Neuron (in vitro differentiated cells): ENCODE measurements at regions not wholly inside any gene's neighbourhood (a gene's known extent, or its start where the extent isn't known, plus 50 kb on each side); places are given as distances from the start of the nearest gene placed in this dataset.

Experiments
- H2AFZ ChIP-seq: one replicate; pipeline ENCODE4 v1.6.1; 2013; ENCODE audit warnings: low read depth, mild to moderate bottlenecking, inconsistent platforms, low read length, moderate library complexity
- H3K27me3 ChIP-seq: one replicate; pipeline ENCODE4 v1.6.1; 2013; ENCODE audit warnings: low read length; ENCODE audit not compliant: insufficient read depth
- H3K36me3 ChIP-seq: one replicate; pipeline ENCODE4 v1.6.1; 2013; ENCODE audit warnings: low read length; ENCODE audit not compliant: insufficient read depth
- H3K4me1 ChIP-seq: one replicate; pipeline ENCODE4 v1.6.1; 2013; ENCODE audit warnings: low read length; ENCODE audit not compliant: insufficient read depth
- H3K4me3 ChIP-seq: 2 replicates; pipeline ENCODE4 v1.5.1; 2013; ENCODE audit warnings: mild to moderate bottlenecking, low read length, moderate library complexity
- H3K9me3 ChIP-seq: one replicate; pipeline ENCODE4 v1.6.1; 2013; ENCODE audit warnings: low read length

DNA sequence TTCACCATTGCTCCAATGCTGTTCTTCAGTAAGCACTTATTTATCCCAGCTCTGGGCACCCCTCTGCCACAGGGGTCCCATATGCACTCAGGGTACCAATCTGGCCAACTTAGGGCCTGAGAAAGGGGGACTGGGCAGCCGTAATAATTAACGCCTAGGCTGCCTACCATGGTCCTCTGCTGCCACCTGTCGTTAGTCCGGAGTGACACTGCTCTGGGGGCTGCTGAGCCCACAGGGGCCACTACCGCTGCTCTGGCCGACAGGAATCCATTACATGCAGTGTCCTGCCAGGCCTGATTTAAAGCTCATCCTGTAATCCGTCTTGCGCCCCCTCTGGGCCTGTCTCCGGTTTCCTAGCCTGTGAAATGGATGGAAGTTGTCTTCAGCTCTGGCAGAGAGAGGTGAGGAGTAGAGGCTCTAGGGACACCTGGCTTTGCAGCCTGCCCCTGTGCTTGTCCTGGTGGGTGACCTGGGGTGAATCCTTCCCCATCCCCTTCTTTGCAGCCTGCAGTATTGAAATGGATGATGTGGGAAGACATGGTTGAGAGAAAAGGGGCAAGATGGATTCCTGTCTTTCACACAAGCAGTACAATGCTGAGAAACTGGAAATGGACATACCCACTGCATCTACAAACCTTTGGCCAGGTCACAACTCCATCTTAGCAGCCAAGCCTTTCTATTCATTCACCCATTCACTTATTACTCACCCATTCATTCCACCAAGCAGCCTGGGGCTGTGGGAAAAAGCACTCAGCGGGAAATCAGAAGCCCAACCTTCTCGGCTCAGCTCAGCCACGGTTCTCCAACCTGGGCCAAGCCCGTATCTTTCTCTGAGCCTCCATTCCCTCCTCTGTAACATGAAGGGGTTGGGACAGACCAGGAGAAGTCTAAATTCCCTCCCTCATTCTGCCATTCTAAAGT is 116.3 kb upstream of the NALF2 start:
- peaks cover 5% of the 10 kb centered on the region for H3K27me3 ChIP-seq
- no peak overlapping the region for H3K4me3 ChIP-seq
- no peaks in the 10 kb centered on the region for H3K9me3 ChIP-seq
- H2AFZ ChIP-seq = no peak overlapping the region
- H3K4me1 ChIP-seq = no peaks in the 10 kb centered on the region
- no peaks in the 10 kb centered on the region for H3K36me3 ChIP-seq

DNA sequence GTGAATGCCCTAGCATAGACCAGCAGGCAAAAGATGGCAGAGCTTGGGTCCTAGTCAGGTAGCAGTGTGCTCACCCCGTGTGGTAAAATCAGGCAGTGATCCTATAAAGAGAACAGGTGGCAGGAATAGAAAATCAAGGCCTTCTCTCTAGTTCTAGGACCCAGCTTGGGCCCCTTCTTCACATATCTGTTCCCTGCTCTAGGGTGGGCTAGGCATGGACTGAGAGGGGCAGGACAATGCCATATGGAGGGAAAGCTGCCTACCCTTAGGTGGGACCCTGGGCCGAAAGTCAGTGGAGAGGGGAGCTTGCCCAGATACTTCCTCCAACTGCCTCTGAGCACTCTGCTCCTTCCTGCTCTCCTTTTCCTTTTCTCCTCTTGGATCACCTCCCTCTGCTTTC is 117.4 kb upstream of the NALF2 start:
- H3K27me3 ChIP-seq = peaks cover 5% of the 10 kb centered on the region
- no peak overlapping the region for H3K4me3 ChIP-seq
- no peak overlapping the region for H2AFZ ChIP-seq
- no peaks in the 10 kb centered on the region for H3K4me1 ChIP-seq
- H3K9me3 ChIP-seq = no peaks in the 10 kb centered on the region
- no peaks in the 10 kb centered on the region for H3K36me3 ChIP-seq

DNA sequence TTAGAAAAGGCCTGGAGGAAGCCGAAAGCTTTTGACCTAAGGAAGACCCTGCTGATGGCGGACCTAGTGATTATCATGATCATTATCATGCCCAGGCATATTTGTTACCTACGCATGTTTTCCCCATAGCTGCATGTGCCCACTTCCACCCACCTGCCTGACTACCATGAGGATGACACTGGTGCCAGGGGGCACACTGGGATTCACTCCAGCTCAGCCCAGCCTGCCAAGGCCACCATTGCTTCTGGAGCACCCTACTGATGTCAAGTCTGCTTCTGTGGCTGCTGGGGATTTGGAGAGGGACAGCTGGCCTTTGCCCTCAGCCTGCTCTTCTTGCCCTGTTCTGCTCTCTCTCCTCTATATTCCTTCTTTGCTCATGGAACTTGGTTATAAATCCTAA is 124.7 kb upstream of the NALF2 start:
- H3K4me3 ChIP-seq = no peak overlapping the region
- no peaks in the 10 kb centered on the region for H3K27me3 ChIP-seq
- H3K36me3 ChIP-seq = no peaks in the 10 kb centered on the region
- H2AFZ ChIP-seq = no peak overlapping the region
- H3K9me3 ChIP-seq = no peaks in the 10 kb centered on the region
- no peaks in the 10 kb centered on the region for H3K4me1 ChIP-seq

DNA sequence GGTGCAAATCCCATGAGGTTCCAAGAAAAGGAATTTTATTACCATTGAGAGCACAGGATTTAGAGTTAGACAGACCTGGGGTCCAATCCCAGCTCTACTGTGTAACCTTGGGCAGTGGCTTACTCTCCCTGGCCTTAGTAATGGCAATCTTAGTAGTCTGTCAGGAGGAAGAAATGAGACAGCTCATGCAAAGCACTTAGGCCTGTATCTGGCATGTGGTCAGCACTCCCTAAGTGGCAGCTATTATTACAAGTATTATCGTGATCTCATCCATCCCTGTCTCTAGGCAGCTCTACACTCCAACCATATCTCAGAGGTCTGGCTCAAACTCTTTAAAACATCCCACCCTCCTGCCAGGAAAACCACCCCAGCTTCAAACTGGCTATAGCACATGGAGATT is 129.6 kb upstream of the NALF2 start:
- H3K36me3 ChIP-seq = no peaks in the 10 kb centered on the region
- no peak overlapping the region for H2AFZ ChIP-seq
- H3K27me3 ChIP-seq = no peaks in the 10 kb centered on the region
- H3K4me3 ChIP-seq = no peak overlapping the region
- no peaks in the 10 kb centered on the region for H3K9me3 ChIP-seq
- H3K4me1 ChIP-seq = no peaks in the 10 kb centered on the region

DNA sequence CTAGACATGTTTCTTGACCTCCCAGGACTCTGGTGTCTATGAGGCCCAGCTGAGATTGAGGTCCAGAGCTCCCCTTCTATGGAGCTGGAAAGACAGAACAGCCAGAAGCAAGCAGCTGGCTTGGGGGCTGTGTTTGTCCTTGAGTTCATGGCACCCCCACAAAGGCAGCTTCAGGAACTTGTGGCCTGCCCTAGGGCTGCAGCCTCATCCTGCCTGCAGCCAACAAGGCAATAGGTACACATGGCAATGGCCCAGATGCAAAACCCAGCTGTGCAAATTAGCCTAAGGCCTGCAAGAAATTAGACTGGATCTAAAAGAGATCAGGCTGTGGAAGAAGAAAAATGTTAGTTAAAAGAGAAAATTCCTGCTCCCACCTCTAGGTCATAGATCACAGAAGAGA is 131.7 kb upstream of the NALF2 start:
- H3K4me3 ChIP-seq = no peak overlapping the region
- H3K36me3 ChIP-seq = no peaks in the 10 kb centered on the region
- H3K9me3 ChIP-seq = no peaks in the 10 kb centered on the region
- H3K4me1 ChIP-seq = no peaks in the 10 kb centered on the region
- no peaks in the 10 kb centered on the region for H3K27me3 ChIP-seq
- H2AFZ ChIP-seq = no peak overlapping the region

DNA sequence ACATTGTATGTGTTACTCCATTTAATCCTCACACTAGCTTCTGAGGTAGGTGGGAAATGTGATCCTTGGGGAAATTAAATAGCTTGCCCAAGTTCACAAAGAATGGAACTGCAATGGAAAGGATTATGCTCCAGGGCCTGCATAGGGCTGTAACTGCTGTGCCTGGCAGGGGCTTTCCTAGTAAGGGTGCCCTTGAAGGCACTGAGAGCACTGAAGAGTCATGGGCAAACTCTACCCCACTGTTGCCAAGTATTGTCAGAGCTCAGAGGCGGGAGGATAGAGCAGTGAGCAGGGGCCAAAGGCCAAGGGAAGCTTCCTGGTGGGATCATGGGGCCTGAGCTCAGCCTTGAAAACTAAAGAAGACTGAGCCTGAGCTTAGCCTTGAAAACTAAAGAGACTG is 133.0 kb upstream of the NALF2 start:
- Histone ChIP-seq H3K36me3 (no peaks in the 10 kb centered on the region), H2AFZ (no peak overlapping the region), H3K9me3 (no peaks in the 10 kb centered on the region), H3K4me1 (no peaks in the 10 kb centered on the region), H3K27me3 (no peaks in the 10 kb centered on the region), H3K4me3 (no peak overlapping the region)

DNA sequence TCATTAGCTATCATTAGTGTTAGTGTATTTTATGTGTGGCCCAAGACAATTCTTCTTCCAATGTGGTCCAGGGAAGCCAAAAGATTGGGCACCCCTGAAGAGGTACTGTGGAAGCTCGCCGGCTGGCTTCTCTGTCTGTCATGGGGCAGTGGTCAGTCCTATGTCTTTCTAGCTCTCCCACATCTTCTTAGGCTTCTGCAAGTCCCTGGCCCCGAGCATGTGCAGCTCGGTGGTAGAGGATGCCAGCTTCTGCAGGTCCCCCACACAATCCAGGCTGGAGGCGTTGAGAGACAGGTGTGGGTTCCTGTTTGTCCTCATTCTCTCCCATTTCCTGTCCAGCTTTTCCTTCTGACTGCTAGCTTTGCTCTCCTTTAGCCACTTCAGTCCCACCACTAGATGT is 134.1 kb upstream of the NALF2 start:
- no peaks in the 10 kb centered on the region for H3K27me3 ChIP-seq
- H3K9me3 ChIP-seq = no peaks in the 10 kb centered on the region
- no peaks in the 10 kb centered on the region for H3K4me1 ChIP-seq
- no peak overlapping the region for H3K4me3 ChIP-seq
- H3K36me3 ChIP-seq = no peaks in the 10 kb centered on the region
- no peak overlapping the region for H2AFZ ChIP-seq

DNA sequence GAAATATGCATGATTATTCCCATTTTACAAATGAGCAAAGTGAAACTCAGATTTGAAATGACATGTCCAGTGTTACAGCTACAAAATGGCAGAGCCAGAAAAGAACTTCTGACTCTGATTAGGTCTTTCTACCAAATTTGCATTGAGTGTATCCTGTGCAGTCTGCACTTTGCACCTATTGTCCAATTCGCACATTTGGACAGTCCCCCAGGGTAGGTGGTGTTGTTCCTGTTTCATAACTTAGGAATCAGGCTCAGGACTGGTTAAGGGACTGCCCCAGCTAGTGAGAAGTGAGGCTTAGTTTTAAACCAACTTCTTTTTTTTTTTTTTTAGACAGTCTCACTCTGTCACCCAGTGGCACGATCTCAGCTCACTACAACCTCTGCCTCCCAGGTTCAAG is 137.9 kb upstream of the NALF2 start:
- Histone ChIP-seq H2AFZ (no peak overlapping the region), H3K4me3 (no peak overlapping the region), H3K9me3 (no peaks in the 10 kb centered on the region), H3K4me1 (no peaks in the 10 kb centered on the region), H3K27me3 (no peaks in the 10 kb centered on the region), H3K36me3 (no peaks in the 10 kb centered on the region)

DNA sequence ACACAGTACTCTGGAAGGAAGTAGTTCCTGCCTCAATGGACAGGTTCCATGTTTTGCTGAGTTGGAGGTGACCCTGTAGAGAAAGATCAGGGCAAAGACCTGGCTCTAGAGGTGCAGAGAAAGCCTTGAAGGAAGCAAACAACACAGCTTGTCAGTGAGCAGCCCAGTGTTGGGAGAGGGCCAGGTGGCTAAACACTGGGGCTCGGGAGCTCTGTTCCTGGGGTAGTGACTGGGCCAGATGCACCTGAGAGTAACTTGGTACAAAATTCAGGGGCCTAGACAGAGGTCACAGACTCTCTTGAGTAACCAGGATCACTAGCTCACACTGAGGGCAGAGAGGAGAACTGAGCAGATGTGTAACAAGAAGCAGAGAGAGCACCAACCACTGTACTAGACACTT is 138.4 kb upstream of the NALF2 start:
- Histone ChIP-seq H2AFZ (no peak overlapping the region), H3K27me3 (no peaks in the 10 kb centered on the region), H3K9me3 (no peaks in the 10 kb centered on the region), H3K4me1 (no peaks in the 10 kb centered on the region), H3K4me3 (no peak overlapping the region), H3K36me3 (no peaks in the 10 kb centered on the region)

DNA sequence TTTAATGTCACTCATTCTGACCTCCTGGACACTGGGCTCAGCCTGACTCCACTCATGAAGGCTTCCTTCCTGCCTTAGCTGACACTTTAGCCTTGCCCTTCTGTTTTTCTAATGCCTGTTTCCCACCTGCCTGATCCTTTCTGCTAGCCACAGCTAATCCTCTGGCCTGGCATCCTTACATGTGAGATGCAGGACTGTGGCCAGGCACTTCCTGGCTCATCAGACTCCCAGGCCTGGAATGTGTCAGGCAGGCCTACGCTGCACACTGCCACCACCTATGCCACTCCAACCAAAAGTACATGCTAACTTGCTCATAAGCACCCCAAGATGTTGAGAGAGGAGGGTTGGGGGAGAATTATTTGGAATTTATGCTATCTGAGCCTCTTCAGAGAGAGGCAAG is 138.8 kb upstream of the NALF2 start:
- H2AFZ ChIP-seq = no peak overlapping the region
- H3K9me3 ChIP-seq = no peaks in the 10 kb centered on the region
- no peak overlapping the region for H3K4me3 ChIP-seq
- H3K36me3 ChIP-seq = no peaks in the 10 kb centered on the region
- no peaks in the 10 kb centered on the region for H3K27me3 ChIP-seq
- H3K4me1 ChIP-seq = no peaks in the 10 kb centered on the region

DNA sequence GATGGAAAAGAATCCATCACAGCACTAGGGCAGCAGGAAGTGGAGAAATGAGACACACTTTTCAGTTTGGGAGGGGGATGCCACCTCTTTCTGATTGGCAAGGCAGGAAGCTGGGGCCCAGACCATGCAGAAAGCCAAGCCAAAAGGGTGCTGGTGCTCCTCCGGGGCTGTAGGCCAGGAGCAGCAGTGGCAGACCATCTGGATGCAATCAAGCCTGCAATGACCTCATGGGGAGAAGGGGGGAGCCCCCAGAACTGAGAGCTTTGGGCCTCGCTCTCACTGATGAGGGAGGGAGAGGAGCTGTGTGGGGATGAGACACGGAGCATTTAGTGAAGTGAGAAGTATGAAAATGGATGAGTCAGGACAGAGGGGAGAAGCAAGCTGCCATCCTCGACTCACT is 141.3 kb upstream of the NALF2 start:
- Histone ChIP-seq H3K4me1 (no peaks in the 10 kb centered on the region), H3K27me3 (no peaks in the 10 kb centered on the region), H3K36me3 (no peaks in the 10 kb centered on the region), H3K9me3 (no peaks in the 10 kb centered on the region), H3K4me3 (no peak overlapping the region), H2AFZ (no peak overlapping the region)

DNA sequence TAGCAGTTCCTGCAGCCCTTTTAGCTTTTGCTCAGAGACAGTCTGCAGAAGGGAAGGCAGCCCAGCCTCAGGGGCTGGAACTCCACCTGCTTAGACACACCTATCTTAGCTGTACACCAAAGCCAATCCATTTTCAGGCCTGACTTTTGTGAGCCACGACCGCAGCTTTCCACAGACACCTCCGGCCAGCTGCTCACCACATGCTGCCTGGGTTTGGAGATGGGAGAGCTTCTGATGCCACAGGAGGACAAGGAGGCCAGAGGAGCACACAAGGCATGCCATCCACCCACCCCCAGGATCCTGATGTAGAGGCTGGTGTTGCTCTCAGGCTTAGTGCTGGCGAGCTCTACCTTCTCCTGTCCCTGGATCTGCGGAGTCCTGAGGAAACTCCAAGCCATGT is 141.8 kb upstream of the NALF2 start:
- Histone ChIP-seq H3K36me3 (no peaks in the 10 kb centered on the region), H2AFZ (no peak overlapping the region), H3K4me3 (no peak overlapping the region), H3K9me3 (no peaks in the 10 kb centered on the region), H3K27me3 (no peaks in the 10 kb centered on the region), H3K4me1 (no peaks in the 10 kb centered on the region)

DNA sequence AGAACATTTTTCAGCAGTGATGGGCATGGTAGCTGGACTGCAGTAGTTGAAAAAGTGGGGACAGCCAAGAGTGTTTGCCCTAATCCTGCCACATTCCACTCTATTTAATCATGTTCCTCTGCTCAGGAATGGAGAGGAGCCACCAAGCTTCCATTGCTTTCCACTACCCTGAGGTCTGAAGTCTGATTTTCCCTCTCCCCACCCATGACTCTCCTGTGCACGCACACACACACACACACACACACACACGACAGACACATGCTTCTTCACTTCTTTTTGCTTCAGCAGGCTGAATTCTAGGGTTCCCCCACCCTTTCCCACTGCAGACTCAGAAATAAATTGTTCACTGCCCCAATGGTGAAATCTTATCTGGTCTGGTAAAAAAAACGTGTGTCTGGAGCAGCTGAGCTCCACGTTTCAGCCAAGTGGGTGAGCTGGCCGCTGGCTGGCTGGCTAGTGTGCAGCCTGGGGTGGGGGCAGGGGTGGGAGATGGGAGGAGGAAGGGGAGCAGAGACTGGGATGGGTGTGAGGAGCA is 142.7 kb upstream of the NALF2 start:
- H3K27me3 ChIP-seq = no peaks in the 10 kb centered on the region
- H2AFZ ChIP-seq = no peak overlapping the region
- H3K9me3 ChIP-seq = no peaks in the 10 kb centered on the region
- H3K4me1 ChIP-seq = no peaks in the 10 kb centered on the region
- H3K36me3 ChIP-seq = no peaks in the 10 kb centered on the region
- H3K4me3 ChIP-seq = no peak overlapping the region

DNA sequence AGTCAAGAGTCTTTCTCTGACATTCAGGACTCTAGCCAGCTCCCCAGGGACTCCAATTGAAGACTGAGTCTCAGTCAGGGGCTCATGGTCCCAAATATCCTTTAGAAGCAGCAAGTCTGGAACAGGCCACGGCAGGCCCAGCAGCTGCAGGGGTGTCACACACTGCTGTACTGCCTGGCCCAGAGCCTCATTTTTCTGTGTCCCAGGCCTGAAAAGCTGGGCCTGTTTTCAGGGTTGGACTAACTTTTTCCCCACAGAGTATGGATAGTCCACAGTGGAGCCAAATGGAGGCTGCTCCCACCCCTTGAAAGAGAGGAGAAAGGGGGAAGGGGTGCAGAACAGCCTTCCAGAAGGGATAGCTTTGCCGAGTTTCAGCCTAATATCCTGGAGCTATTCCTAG is 146.8 kb upstream of the NALF2 start:
- Histone ChIP-seq H3K9me3 (no peaks in the 10 kb centered on the region), H2AFZ (no peak overlapping the region), H3K27me3 (no peaks in the 10 kb centered on the region), H3K36me3 (no peaks in the 10 kb centered on the region), H3K4me1 (no peaks in the 10 kb centered on the region), H3K4me3 (no peak overlapping the region)
